GM19468 (cell line): ENCODE measurements at regions not wholly inside any gene's neighbourhood (a gene's known extent, or its start where the extent isn't known, plus 50 kb on each side); places are given as distances from the start of the nearest gene placed in this dataset.

Experiments used
- ATAC-seq: cut with Tn5 transposase; IDR thresholded peaks from one replicate; pipeline ENCODE4 v1.9.1; 2021; ENCODE audit warnings: mild to moderate bottlenecking, moderate library complexity, moderate number of reproducible peaks; ENCODE audit not compliant: unreplicated experiment; ENCODE audit errors: extremely low read depth

DNA sequence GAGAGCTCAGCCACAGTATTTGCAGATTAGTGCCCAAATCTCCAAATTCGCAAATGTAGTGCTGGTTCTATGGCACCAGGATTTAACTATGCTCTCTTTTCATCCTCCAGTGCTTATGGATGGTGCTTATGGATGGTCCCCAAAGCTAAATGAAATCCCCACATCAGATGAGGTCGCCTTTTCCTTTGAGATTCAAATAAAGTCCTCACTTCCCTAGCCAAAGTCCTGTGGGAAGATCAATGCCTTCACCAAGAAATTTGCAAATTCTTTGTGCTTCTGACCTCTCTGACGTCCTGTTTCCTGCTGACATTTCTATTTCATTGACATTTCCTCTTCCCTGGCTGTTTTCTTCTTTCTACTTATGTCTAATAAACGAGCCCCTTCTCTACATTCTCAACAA lies 1077.0 kb upstream of the C9orf72 start:
- ATAC-seq = no peak

- ATAC-seq = no peak
These were observed 1077.9 kb upstream of the C9orf72 start for GRCh38 chr9:28651050-28651722.

DNA sequence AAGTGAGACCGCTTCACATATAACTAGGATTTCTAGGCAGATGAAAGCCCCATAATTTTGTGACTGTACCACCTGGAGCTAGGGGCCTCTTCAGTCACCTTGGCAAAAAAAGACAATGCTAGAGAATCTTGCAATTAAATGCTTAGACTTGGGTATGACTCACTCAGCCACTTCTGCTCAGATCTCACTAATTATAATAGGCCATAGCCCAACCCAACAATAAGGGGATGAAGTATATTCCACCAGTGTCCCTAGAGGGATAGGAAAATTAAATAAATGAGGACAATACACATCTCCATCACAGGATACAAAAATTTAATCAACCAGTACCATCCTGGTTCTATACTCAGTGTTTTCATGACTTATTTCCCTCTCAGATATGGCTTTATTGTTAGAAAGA lies 1079.9 kb upstream of the C9orf72 start:
- no peak for ATAC-seq

- no peak for ATAC-seq
These were observed 1083.4 kb upstream of the C9orf72 start for GRCh38 chr9:28656727-28657126.

DNA sequence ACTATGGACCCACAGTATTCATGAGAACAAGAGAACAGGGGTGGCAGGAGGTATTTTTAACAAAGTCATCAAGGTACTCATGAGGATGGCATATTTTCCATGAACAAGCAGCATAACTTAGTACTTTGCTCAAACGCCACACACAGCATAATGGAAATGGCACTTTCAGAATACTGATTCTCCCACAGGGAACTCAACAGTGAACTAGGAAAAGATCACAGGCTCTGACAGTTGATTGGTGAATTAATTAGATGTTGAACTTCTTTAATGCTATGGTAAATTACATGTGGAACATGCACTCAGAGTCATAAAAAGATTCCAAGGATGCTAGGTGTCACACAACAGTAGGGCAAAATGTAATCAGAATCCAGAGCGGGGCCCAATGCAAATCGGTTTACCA lies 1088.6 kb upstream of the C9orf72 start:
- no peak for ATAC-seq

- no peak for ATAC-seq
These were observed 1089.4 kb upstream of the C9orf72 start for GRCh38 chr9:28662675-28663074.

DNA sequence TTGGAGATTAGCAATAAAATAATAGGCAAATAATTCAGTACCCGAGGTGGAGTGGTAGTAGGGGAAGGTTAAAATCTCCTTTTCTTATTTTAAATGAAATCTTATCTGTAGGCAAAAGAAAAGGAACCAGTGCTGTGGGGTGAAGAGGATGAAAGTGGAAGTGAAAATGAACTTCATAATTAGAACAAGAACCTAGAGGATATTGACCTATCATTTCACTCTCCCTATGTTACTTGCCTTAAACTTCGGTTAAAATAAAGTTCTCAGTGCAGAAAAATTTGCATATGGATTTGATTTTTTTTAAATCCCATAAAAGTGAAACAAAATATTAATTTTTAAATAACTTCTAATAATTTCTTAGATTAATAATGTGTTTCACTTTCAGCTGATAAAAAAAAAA lies 1094.9 kb upstream of the C9orf72 start:
- ATAC-seq = no peak

DNA sequence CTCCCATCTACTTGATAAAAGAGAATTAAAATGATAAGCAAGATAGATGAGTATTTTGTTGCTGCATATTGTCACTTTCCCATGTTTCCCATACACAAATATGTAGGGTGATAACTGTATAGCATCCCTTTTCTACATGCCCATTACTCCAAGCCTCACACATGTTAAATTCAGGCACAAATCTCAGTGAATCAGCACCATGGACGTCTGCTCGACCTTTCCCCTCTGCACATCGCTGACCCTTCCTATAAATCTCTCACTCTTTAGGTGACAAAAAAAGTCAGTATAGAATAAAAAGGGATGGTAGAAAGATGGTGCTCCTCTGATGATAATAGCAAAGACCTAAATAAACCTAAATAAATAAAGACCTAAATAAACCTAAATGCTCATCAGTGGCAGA lies 1097.7 kb upstream of the C9orf72 start:
- ATAC-seq = no peak

DNA sequence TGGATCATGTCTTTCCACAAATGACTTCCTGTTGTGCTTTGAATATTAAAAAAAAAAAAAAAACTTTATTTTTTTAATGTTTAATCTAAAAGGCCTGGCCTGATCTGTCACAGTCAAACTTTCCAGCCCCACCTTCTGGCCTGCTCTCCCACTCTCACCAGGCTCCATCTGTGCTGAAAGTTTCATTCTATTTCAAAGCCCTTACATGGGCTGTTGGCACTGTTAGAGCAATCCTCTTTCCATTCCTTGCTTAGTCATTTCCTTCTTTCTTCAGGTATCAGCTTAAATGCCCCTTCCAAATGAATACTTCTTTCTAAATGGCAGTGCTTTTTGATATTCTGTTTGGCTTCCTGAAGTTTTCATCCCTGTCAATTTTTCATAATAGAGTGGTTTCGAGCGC lies 1104.8 kb upstream of the C9orf72 start:
- ATAC-seq = no peak

GRCh38 chr9:28688172-28688571 lies 1114.9 kb upstream of the C9orf72 start:
- no peak for ATAC-seq

GRCh38 chr9:28692012-28692411 lies 1118.7 kb upstream of the C9orf72 start:
- ATAC-seq = no peak

DNA sequence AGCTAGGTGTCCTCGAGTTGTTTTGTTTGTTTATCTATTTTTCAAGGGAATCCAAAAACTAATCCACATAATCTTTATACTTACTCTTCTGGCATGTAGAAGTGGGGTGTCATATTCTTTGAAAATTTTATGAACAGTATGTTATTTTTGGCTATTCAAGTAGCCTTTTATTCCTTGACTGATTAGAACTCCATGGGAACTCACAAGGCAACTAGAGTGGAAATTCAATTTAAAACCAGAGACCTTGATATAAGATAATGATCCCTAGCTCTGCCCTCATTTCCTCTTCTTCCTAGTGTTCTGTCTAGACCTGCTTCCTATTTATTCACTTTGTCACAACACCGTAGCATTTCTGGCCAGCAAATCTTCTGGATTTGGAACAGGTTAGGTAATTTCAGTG lies 1123.7 kb upstream of the C9orf72 start:
- no peak for ATAC-seq

- no peak for ATAC-seq
These were observed 1126.4 kb upstream of the C9orf72 start for GRCh38 chr9:28699632-28700031.

DNA sequence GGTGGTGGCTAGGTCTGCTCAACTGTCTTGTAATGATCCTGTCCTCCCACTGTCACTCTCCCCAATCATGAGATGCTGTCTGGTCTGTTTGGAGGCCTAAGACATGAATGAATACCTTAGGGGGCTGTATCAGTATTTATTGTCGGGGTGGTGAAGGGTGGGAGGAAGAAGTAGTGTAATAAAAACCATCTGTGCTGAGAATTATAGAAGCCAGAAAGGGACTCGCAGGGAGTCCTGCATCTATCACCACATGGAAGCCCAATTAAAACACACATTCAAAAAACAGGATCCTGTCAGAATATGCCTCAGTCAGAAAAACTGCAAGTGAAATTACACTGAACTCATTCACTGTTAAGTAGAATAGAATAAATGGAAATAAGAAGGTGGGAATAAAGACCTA lies 1134.3 kb upstream of the C9orf72 start:
- no peak for ATAC-seq

GRCh38 chr9:28714188-28714587 lies 1140.9 kb upstream of the C9orf72 start:
- ATAC-seq = no peak

GRCh38 chr9:28718226-28718625 lies 1144.9 kb upstream of the C9orf72 start:
- no peak for ATAC-seq

DNA sequence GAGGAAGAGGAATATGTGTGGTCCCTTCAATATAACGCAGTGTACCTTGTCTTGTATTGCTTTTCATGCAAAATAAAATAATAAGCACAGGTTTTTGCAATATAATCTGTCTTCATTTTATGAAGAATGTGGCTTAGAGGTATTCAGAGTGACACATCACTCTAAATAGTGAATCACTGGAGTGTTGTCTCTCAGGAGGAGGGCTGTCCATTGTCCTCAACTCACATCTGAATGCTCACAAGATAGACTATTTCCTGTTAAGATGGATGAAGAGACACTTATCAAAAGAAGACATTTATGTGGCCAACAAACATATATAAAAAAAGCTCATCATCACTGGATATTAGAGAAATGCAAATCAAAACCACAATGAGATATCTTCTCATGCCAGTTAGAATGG lies 1147.5 kb upstream of the C9orf72 start:
- ATAC-seq = no peak

DNA sequence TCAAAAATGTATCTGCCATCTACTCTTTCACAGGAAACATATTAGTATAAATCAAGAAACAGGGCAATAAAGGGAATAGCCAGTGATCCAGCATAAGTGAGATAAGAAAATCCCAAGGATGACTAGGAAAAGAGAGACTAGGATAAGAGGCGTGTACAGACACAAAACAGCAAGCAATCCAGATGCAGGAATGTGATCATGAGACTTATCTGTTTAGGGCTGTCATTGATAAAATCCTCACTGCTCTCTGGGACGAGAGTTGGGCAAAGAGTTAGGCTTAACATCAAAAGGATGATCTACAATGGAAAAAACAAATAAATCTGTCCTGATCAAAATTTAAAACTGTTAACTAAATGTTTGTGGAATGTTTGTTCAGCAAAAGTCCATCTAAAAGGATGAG lies 1156.8 kb upstream of the C9orf72 start:
- no peak for ATAC-seq

DNA sequence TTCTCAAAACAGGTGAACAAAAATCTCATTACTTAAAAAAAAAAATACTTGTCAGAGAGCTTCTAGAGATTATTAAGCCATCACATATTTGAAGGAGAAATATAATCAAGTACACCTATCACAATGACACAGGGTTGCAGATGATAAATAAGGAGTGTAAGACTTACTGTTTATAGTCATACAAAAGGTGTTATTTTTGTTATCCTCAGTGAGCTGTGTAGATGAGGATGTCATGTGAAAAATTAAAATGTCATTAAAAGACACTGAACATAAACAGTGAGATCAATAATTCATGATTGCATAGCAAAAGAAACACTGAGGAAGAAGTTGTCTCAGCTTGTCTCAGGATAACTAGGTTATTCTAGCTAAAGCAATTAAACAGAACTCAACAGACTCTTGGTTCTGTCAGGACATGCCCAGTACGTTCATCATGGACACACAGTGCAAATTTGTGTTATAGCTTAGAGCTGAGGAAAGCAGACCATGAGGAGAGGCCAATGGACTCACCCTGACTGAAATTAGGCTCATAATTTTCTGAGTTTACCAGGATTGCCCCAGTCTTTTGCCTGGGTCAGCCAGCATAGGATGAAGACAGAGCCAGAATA lies 1162.6 kb upstream of the C9orf72 start:
- no peak for ATAC-seq

DNA sequence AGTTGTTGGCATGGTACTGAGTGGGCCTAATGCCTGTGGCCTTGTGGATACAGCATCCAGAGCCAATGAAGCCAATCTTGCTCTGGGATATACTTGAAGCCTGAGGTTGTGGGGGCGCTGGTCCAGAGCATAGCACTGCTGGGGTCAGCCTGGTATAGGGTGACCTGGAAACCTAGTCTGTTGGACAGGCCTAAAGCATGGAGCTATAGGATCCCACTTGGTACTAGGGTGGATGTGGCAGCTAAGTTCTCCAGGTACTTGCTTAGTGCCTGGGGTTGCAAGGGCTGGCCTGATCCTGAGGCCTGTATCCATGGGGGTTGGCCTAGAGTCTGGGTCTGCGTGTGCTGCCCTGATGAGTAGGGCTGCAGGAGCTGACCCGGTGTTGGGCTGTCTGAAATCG lies 1168.2 kb upstream of the C9orf72 start:
- ATAC-seq = no peak

DNA sequence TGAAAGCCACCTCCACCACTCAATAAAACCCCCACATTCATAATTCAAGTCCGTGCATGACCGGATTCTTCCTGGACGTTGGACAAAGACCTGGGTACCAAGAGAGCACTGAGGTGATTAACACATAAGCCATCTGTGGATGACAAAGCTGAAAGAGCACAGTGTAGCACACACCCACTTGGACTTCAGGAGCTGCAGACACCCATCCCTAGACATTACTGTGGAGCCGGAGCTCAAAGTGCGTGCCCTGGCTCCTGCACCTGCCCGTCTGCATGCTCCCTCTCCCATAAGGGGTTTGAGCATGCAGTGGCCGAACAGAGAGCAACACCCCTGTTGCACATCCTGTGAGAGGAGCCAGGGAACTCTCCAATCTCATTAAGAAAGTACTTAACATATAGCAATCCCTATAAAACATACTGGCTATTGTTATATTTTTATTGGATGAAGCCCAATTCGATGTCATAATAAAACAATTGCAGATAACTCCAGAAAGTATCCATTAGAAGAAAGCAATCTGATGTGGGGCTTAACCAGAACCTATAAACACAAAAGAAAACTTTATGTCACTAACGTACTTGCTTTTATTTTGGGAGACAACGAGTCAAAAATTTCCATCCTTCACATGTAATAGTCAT lies 1174.2 kb upstream of the C9orf72 start:
- no peak for ATAC-seq

DNA sequence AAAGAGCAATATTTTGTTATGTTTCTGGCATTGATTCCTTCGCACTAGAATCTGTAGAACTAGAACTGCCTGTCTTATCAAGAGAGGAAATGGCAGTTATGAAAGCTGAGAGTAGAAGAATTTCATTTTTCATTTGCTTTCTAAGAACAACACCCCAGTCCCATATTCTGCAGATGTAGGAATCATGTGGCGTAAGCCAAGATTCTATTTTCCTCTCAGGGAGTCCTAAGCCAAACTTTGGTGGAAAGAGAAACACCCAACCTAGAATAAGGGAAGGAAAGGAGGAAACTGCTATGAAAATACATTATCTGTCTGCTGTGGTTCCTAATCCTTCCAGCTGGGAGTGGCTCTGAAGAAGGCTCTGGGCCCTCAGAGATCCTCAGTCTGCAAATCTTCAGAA lies 1176.9 kb upstream of the C9orf72 start:
- no peak for ATAC-seq
